GM23338 (cell line): ENCODE measurements at regions not wholly inside any gene's neighbourhood (a gene's known extent, or its start where the extent isn't known, plus 50 kb on each side); places are given as distances from the start of the nearest gene placed in this dataset.

Source experiments
- CREB1 ChIP-seq: fragments of 250-450 bp; sonication (Bioruptor Pico); IDR thresholded peaks from 2 replicates; pipeline ENCODE4 v1.5.0; 2020; ENCODE audit warnings: low read depth, mild to moderate bottlenecking, moderate library complexity
- EZH2 ChIP-seq: fragments of 200-600 bp; sonication (generic); IDR thresholded peaks from one replicate; pipeline ENCODE4 v1.8.0; 2017; ENCODE audit warnings: antibody characterized with exemption, mild to moderate bottlenecking, low read depth; ENCODE audit not compliant: unreplicated experiment
- EZH2phosphoT487 ChIP-seq: fragments of 200-600 bp; sonication (generic); IDR thresholded peaks from one replicate; pipeline ENCODE4 v1.8.1; 2018; ENCODE audit warnings: antibody characterized with exemption; ENCODE audit not compliant: unreplicated experiment
- JUNB ChIP-seq: IDR thresholded peaks from one replicate; pipeline ENCODE4 v1.6.1; 2016; ENCODE audit warnings: antibody characterized with exemption; ENCODE audit not compliant: unreplicated experiment
- NANOG ChIP-seq: IDR thresholded peaks from 2 replicates; pipeline ENCODE4 v1.6.1; 2016; ENCODE audit warnings: antibody characterized with exemption, borderline replicate concordance
- POLR2AphosphoS5 ChIP-seq: IDR thresholded peaks from 2 replicates; pipeline ENCODE4 v1.6.1; 2016; ENCODE audit warnings: antibody characterized with exemption, low read depth
- STAT1 ChIP-seq: IDR thresholded peaks from one replicate; pipeline ENCODE4 v1.6.1; 2016; ENCODE audit warnings: antibody characterized with exemption; ENCODE audit not compliant: unreplicated experiment
- ZNF462 ChIP-seq: fragments of 250-450 bp; sonication (Bioruptor Pico); IDR thresholded peaks from 2 replicates; pipeline ENCODE4 v1.5.0; 2020; ENCODE audit warnings: mild to moderate bottlenecking, moderate library complexity
- TF ChIP-seq, protein P1 (sequence below), 2 experiments: fragments of 200-600 bp in 1 of 2; sonication (generic) in 1 of 2; conservative IDR thresholded peaks; 2 replicates each; pipeline versions ENCODE4 v1.5.1 to v1.6.1; 2016 to 2017; ENCODE audit warnings: antibody characterized with exemption in 2 of 2, low read depth in 2 of 2, mild to moderate bottlenecking in 2 of 2, moderate library complexity in 1 of 2
- TF ChIP-seq, protein P2 (sequence below): IDR thresholded peaks from one replicate; pipeline ENCODE4 v1.6.1; 2018; ENCODE audit warnings: antibody characterized with exemption; ENCODE audit not compliant: unreplicated experiment
- TF ChIP-seq, protein P3 (sequence below): IDR thresholded peaks from 2 replicates; pipeline ENCODE4 v1.6.1; 2016; ENCODE audit warnings: antibody characterized with exemption

DNA sequence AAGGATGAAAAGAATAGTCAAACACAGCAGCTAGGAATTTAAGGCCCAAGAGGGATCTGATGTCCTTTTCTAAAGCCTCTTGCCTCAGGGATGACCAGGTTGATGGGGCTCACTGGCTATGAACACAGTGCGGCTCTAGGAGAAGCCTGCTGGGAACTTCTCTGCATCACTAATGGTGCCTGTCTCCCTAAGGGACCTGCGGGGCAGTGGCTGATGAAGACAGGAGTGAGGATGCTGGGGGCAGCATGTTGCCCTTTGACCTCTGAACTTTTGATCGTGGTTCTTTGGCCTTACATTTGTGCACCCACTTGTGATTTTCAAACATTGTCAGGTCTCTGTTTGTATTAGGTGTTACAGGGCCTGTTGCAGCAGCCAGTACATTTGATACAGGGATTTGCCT lies 64.9 kb upstream of the KLHL25 start:
- TF ChIP-seq EZH2phosphoT487 (no peak), POLR2AphosphoS5 (no peak), JUNB (no peak), STAT1 (no peak), CREB1 (CRISPR knock-in tag) (no peak), EZH2 (no peak), ZNF462 (CRISPR knock-in tag) (no peak), NANOG (no peak)
- TF ChIP-seq, protein P1, sequence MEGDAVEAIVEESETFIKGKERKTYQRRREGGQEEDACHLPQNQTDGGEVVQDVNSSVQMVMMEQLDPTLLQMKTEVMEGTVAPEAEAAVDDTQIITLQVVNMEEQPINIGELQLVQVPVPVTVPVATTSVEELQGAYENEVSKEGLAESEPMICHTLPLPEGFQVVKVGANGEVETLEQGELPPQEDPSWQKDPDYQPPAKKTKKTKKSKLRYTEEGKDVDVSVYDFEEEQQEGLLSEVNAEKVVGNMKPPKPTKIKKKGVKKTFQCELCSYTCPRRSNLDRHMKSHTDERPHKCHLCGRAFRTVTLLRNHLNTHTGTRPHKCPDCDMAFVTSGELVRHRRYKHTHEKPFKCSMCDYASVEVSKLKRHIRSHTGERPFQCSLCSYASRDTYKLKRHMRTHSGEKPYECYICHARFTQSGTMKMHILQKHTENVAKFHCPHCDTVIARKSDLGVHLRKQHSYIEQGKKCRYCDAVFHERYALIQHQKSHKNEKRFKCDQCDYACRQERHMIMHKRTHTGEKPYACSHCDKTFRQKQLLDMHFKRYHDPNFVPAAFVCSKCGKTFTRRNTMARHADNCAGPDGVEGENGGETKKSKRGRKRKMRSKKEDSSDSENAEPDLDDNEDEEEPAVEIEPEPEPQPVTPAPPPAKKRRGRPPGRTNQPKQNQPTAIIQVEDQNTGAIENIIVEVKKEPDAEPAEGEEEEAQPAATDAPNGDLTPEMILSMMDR (conservative IDR thresholded peaks at IDR 0.05; ENCODE audit: low read depth in 2 of 2), result no peak
- TF ChIP-seq, protein P2, sequence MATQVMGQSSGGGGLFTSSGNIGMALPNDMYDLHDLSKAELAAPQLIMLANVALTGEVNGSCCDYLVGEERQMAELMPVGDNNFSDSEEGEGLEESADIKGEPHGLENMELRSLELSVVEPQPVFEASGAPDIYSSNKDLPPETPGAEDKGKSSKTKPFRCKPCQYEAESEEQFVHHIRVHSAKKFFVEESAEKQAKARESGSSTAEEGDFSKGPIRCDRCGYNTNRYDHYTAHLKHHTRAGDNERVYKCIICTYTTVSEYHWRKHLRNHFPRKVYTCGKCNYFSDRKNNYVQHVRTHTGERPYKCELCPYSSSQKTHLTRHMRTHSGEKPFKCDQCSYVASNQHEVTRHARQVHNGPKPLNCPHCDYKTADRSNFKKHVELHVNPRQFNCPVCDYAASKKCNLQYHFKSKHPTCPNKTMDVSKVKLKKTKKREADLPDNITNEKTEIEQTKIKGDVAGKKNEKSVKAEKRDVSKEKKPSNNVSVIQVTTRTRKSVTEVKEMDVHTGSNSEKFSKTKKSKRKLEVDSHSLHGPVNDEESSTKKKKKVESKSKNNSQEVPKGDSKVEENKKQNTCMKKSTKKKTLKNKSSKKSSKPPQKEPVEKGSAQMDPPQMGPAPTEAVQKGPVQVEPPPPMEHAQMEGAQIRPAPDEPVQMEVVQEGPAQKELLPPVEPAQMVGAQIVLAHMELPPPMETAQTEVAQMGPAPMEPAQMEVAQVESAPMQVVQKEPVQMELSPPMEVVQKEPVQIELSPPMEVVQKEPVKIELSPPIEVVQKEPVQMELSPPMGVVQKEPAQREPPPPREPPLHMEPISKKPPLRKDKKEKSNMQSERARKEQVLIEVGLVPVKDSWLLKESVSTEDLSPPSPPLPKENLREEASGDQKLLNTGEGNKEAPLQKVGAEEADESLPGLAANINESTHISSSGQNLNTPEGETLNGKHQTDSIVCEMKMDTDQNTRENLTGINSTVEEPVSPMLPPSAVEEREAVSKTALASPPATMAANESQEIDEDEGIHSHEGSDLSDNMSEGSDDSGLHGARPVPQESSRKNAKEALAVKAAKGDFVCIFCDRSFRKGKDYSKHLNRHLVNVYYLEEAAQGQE, result no peak
- TF ChIP-seq, protein P3, sequence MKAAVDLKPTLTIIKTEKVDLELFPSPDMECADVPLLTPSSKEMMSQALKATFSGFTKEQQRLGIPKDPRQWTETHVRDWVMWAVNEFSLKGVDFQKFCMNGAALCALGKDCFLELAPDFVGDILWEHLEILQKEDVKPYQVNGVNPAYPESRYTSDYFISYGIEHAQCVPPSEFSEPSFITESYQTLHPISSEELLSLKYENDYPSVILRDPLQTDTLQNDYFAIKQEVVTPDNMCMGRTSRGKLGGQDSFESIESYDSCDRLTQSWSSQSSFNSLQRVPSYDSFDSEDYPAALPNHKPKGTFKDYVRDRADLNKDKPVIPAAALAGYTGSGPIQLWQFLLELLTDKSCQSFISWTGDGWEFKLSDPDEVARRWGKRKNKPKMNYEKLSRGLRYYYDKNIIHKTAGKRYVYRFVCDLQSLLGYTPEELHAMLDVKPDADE, result no peak
